GM04503 (cell line): ENCODE measurements at regions not wholly inside any gene's neighbourhood (a gene's known extent, or its start where the extent isn't known, plus 50 kb on each side); places are given as distances from the start of the nearest gene placed in this dataset.
"Not testable (repeated sequence)": the region's sequence is repeated elsewhere in the genome, so short reads cannot be mapped to it uniquely, and the experiment has no call there.

Experiments
- DNase-seq: peaks from one replicate; pipeline ENCODE4 v3.0.0-alpha.2; 2012; ENCODE audit warnings: low read depth

- no peak for DNase-seq
Observed at GRCh38 chr2:123359636-123360035, 665.5 kb upstream of the CNTNAP5 start.

- DNase-seq: no peak
Observed at GRCh38 chr2:123362671-123363440, 662.2 kb upstream of the CNTNAP5 start.

- DNase-seq: no peak
Observed at GRCh38 chr2:123363826-123364225, 661.3 kb upstream of the CNTNAP5 start.

- DNase-seq: no peak
Observed at GRCh38 chr2:123364243-123364896, 660.7 kb upstream of the CNTNAP5 start.

- DNase-seq: no peak
Observed at GRCh38 chr2:123366239-123366837, 658.7 kb upstream of the CNTNAP5 start.

- DNase-seq: no peak
Observed at GRCh38 chr2:123370186-123370585, 654.9 kb upstream of the CNTNAP5 start.

- no peak for DNase-seq
Observed at GRCh38 chr2:123371535-123371934, 653.6 kb upstream of the CNTNAP5 start.

GRCh38 chr2:123380370-123380935 lies 644.6 kb upstream of the CNTNAP5 start:
- DNase-seq: no peak

GRCh38 chr2:123415678-123416077 lies 609.4 kb upstream of the CNTNAP5 start:
- no peak for DNase-seq

- no peak for DNase-seq
Observed at GRCh38 chr2:123419976-123420375, 605.1 kb upstream of the CNTNAP5 start.

- DNase-seq: no peak
Observed at GRCh38 chr2:123434546-123435395, 590.3 kb upstream of the CNTNAP5 start.

GRCh38 chr2:123438251-123438650 lies 586.8 kb upstream of the CNTNAP5 start:
- DNase-seq: no peak

- DNase-seq: no peak
Observed at GRCh38 chr2:123438675-123439074, 586.4 kb upstream of the CNTNAP5 start.

GRCh38 chr2:123448801-123449200 lies 576.3 kb upstream of the CNTNAP5 start:
- DNase-seq: no peak

- DNase-seq: no peak
Observed at GRCh38 chr2:123451542-123451941, 573.5 kb upstream of the CNTNAP5 start.

GRCh38 chr2:123453046-123453700 lies 571.9 kb upstream of the CNTNAP5 start:
- no peak for DNase-seq

- no peak for DNase-seq
Observed at GRCh38 chr2:123453772-123454171, 571.3 kb upstream of the CNTNAP5 start.

GRCh38 chr2:123455234-123455633 lies 569.9 kb upstream of the CNTNAP5 start:
- not testable (repeated sequence) for DNase-seq

- no peak for DNase-seq
Observed at GRCh38 chr2:123456416-123456815, 568.7 kb upstream of the CNTNAP5 start.

- no peak for DNase-seq
Observed at GRCh38 chr2:123463886-123464285, 561.2 kb upstream of the CNTNAP5 start.

GRCh38 chr2:123468071-123468470 lies 557.0 kb upstream of the CNTNAP5 start:
- no peak for DNase-seq
